ENCODE measurements at regions not wholly inside any gene's neighbourhood (a gene's known extent, or its start where the extent isn't known, plus 50 kb on each side); places are given as distances from the start of the nearest gene placed in this dataset.

- Histone ChIP-seq H3K27me3 (replicated peaks) (peaks cover 29% of the 10 kb centered on the region), H3K4me3 (no peak overlapping the region), H3K4me1 (replicated peaks) (no peaks in the 10 kb centered on the region), H3K27ac (no peak overlapping the region), H3K9me3 (replicated peaks) (no peaks in the 10 kb centered on the region), H3K36me3 (no peaks in the 10 kb centered on the region)
- no peak for DNase-seq (ENCODE audit: low read depth in 1 of 2, low spot score in 2 of 2)
Measured at GRCh38 chr12:111073370-111073769, 153.0 kb upstream of the MYL2 start.

GRCh38 chr12:111072299-111072698, 151.9 kb upstream of the MYL2 start:
- DNase-seq (ENCODE audit: low read depth in 1 of 2, low spot score in 2 of 2), result no peak
- no peak overlapping the region for H3K4me3 ChIP-seq
- peaks cover 25% of the 10 kb centered on the region for H3K27me3 ChIP-seq (replicated peaks)
- H3K27ac ChIP-seq, result no peak overlapping the region
- H3K36me3 ChIP-seq, result no peaks in the 10 kb centered on the region
- no peaks in the 10 kb centered on the region for H3K4me1 ChIP-seq (replicated peaks)
- no peaks in the 10 kb centered on the region for H3K9me3 ChIP-seq (replicated peaks)

GRCh38 chr12:111069886-111070285, 149.5 kb upstream of the MYL2 start:
- peaks cover 6% of the 10 kb centered on the region for H3K27me3 ChIP-seq (replicated peaks)
- H3K4me1 ChIP-seq (replicated peaks), result no peaks in the 10 kb centered on the region
- no peak for DNase-seq (ENCODE audit: low read depth in 1 of 2, low spot score in 2 of 2)
- H3K9me3 ChIP-seq (replicated peaks), result no peaks in the 10 kb centered on the region
- H3K27ac ChIP-seq, result no peak overlapping the region
- no peak overlapping the region for H3K4me3 ChIP-seq
- H3K36me3 ChIP-seq, result no peaks in the 10 kb centered on the region

DNA sequence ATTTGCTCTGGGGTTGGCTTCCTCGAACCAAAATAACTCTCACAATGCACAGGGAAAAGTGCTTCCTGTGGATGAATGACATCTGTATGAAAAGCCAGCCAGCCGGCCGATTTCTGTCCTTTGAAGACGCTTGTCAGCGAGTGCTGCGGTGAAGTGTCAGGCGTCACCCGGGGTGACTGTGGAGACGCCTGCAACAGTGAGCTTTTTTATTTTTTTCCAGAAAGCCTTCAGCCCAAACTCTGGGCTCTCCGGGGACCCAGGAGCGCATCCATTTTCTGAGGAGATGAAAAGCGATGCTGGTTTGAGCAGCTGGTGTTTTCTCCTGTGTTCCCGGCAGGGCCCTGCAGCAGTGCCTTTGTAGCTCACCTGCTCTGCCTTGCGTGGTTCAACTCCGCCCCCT, 147.9 kb upstream of the MYL2 start:
- H3K9me3 ChIP-seq (replicated peaks), result no peaks in the 10 kb centered on the region
- H3K4me3 ChIP-seq, result no peak overlapping the region
- H3K36me3 ChIP-seq, result no peaks in the 10 kb centered on the region
- DNase-seq (ENCODE audit: low read depth in 1 of 2, low spot score in 2 of 2), result no peak
- H3K27me3 ChIP-seq (replicated peaks), result peaks cover 6% of the 10 kb centered on the region
- no peak overlapping the region for H3K27ac ChIP-seq
- H3K4me1 ChIP-seq (replicated peaks), result no peaks in the 10 kb centered on the region

DNA sequence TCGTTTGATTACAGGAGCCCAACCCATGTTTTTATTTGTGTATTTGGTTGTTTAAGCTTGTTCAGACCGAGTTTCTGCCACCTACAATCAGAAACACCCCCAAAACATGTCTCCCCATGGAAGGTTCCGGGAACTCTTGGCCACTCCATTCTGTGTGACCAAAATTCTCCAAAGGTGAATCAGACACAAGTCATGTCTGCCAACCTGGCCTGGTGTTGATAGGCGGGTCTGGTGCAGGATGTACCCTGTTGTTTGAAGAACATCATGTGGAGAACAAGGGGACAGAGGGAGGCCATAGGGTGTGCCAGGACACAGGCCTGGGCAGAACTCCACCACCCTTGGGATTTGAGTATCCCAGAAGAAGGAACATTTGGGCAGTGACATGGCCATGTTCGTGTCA, 147.1 kb upstream of the MYL2 start:
- no peak overlapping the region for H3K27ac ChIP-seq
- DNase-seq (ENCODE audit: low read depth in 1 of 2, low spot score in 2 of 2), result no peak
- no peak overlapping the region for H3K4me3 ChIP-seq
- H3K9me3 ChIP-seq (replicated peaks), result no peaks in the 10 kb centered on the region
- no peaks in the 10 kb centered on the region for H3K4me1 ChIP-seq (replicated peaks)
- no peaks in the 10 kb centered on the region for H3K36me3 ChIP-seq
- peaks cover 6% of the 10 kb centered on the region for H3K27me3 ChIP-seq (replicated peaks)

DNA sequence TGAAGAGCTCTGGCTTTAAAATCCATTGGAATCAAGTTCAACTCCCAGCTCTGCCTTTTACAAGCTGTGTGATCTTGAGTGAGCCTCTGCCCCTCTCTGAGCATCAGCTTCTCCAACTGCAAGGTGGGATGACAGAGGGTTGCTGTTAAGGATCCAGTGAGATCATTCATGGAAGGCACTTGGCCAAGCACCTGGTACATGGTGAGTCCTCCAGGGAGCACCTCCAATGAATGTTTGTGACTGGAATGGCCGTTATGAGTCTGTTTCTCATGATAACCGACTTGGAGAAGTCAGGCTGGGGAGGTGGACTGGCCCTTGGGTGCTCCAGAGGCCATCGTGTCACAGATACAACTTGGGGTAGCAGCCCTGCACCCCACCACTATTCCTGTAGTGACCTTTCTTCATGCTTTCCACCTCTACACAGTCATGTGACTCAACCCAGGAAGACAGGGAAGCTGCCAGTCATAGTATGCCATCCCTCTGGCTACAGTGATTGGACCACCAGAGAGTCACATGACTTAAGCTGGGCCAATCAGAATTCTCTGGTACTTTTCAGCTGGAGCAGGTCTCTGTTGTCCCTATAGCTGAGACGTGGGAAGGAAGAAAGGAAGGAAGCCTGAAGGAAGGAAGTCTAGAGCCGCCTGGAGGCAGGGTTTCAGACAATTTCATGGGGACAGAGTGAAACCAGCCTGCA, 146.5 kb upstream of the MYL2 start:
- Histone ChIP-seq H3K36me3 (no peaks in the 10 kb centered on the region), H3K27ac (no peak overlapping the region), H3K9me3 (replicated peaks) (no peaks in the 10 kb centered on the region), H3K4me1 (replicated peaks) (no peaks in the 10 kb centered on the region), H3K4me3 (no peak overlapping the region), H3K27me3 (replicated peaks) (peaks cover 6% of the 10 kb centered on the region)
- DNase-seq (ENCODE audit: low read depth in 1 of 2, low spot score in 2 of 2), result no peak

GRCh38 chr12:111064982-111065381, 144.6 kb upstream of the MYL2 start:
- Histone ChIP-seq H3K9me3 (replicated peaks) (no peaks in the 10 kb centered on the region), H3K4me3 (no peak overlapping the region), H3K4me1 (replicated peaks) (no peaks in the 10 kb centered on the region), H3K27ac (no peak overlapping the region), H3K27me3 (replicated peaks) (no peaks in the 10 kb centered on the region; the same call in 1 of the 2 replicates), H3K36me3 (no peaks in the 10 kb centered on the region)
- no peak for DNase-seq (ENCODE audit: low read depth in 1 of 2, low spot score in 2 of 2)

GRCh38 chr12:111064154-111064553, 143.8 kb upstream of the MYL2 start:
- Histone ChIP-seq H3K4me3 (no peak overlapping the region), H3K27ac (no peak overlapping the region), H3K4me1 (replicated peaks) (no peaks in the 10 kb centered on the region), H3K27me3 (replicated peaks) (no peaks in the 10 kb centered on the region; the same call in 1 of the 2 replicates), H3K36me3 (no peaks in the 10 kb centered on the region), H3K9me3 (replicated peaks) (no peaks in the 10 kb centered on the region)
- DNase-seq (ENCODE audit: low read depth in 1 of 2, low spot score in 2 of 2), result no peak

GRCh38 chr12:111063295-111064026, 143.1 kb upstream of the MYL2 start:
- no peak for DNase-seq (ENCODE audit: low read depth in 1 of 2, low spot score in 2 of 2)

DNA sequence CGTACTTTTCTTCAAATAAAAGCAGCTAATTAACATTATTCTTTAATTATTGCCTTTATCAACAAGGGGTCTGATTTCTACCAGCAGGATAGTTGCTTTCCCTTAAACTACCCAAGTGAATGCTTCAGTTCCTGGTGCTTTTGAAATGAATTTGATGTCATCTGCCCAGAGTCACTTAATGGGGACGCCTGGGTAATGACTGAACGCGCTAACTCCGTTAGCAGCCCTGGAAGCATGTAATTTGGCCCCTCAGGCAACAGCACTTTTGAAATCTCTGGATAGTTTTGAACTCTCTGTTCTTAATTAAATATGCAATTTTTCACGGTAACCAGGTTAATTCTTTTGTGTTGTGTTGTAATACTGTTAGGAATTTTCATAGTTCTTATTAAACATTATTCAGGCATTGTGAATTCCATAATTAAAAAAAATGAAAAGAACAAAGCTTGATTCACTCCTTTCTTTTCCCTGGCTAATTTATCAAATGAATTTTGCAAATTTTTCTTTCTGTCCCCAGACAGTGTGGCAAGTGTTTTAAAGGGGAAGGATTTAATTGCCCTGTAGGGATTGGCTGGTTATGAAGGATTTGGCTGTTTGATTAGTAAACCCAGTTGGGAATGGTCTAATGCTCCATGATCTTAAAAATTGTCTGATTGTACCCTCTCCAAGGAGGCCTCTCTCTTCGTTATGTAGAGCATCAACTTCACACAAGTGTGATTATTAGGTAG, 137.5 kb upstream of the MYL2 start:
- no peaks in the 10 kb centered on the region for H3K9me3 ChIP-seq (replicated peaks)
- no peaks in the 10 kb centered on the region; the same call in 1 of the 2 replicates for H3K27me3 ChIP-seq (replicated peaks)
- H3K4me3 ChIP-seq, result no peak overlapping the region
- no peaks in the 10 kb centered on the region for H3K4me1 ChIP-seq (replicated peaks)
- no peak for DNase-seq (ENCODE audit: low read depth in 1 of 2, low spot score in 2 of 2)
- no peaks in the 10 kb centered on the region for H3K36me3 ChIP-seq
- H3K27ac ChIP-seq, result no peak overlapping the region

More at GRCh38 chr12:111063295-111064026, 143.1 kb upstream of the MYL2 start:
- H3K4me1 ChIP-seq (replicated peaks), result no peaks in the 10 kb centered on the region
- no peak overlapping the region for H3K27ac ChIP-seq
- no peaks in the 10 kb centered on the region for H3K36me3 ChIP-seq
- no peaks in the 10 kb centered on the region for H3K9me3 ChIP-seq (replicated peaks)
- no peak overlapping the region for H3K4me3 ChIP-seq
- no peaks in the 10 kb centered on the region; the same call in 1 of the 2 replicates for H3K27me3 ChIP-seq (replicated peaks)

DNA sequence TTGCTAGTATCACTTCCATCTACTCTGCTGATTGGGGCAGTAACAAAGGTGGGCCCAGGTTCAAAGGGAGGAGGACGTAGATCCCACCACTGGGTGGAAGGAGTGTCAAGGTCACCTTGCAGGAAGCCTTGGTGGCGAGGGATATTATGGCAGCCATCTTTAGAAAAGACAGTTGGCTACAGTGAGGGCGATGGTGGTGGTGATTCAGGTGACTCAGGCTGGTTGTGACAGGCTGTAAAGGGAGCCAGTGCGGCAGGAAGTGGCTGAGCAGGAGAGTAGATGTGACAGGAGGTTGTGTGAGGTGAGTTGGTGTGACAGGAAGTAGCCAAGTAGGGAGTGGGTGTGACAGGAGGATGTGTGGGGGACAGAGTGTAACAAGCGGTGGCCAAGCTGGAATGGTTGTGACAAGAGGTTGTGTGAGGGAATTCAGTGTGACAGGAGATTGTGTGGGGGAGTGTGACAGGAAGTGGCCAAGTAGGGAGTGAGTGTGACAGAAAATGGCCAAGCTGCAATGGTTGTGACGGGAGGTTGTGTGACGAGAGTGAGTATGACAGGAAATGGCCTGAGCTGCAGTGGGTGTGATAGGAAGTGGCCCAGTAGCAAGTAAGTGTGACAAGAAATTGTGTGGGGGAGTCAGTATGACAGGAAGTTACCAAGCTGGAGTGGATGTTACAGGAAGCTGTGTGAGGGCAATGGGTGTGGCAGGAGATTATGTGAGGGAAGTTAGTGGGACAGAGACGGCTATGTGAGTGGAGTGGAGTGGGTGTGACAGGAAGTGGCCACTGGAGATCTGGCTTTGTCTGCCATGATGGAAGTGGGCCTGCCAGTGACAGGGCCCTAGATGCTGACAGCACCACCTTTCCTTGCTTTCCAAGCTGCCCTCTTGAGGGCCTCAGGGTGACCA, 136.5 kb upstream of the MYL2 start:
- no peak for DNase-seq (ENCODE audit: low read depth in 1 of 2, low spot score in 2 of 2)
- Histone ChIP-seq H3K4me1 (replicated peaks) (no peaks in the 10 kb centered on the region), H3K4me3 (no peak overlapping the region), H3K27me3 (replicated peaks) (no peaks in the 10 kb centered on the region; the same call in 1 of the 2 replicates), H3K36me3 (no peaks in the 10 kb centered on the region), H3K9me3 (replicated peaks) (no peaks in the 10 kb centered on the region), H3K27ac (no peak overlapping the region)

- Histone ChIP-seq H3K27ac (no peak overlapping the region), H3K9me3 (replicated peaks) (no peaks in the 10 kb centered on the region), H3K36me3 (no peaks in the 10 kb centered on the region), H3K4me1 (replicated peaks) (no peaks in the 10 kb centered on the region), H3K4me3 (no peak overlapping the region), H3K27me3 (replicated peaks) (no peaks in the 10 kb centered on the region; the same call in 1 of the 2 replicates)
- DNase-seq (ENCODE audit: low read depth in 1 of 2, low spot score in 2 of 2), result no peak
Measured at GRCh38 chr12:111055181-111055880, 135.0 kb upstream of the MYL2 start.

DNA sequence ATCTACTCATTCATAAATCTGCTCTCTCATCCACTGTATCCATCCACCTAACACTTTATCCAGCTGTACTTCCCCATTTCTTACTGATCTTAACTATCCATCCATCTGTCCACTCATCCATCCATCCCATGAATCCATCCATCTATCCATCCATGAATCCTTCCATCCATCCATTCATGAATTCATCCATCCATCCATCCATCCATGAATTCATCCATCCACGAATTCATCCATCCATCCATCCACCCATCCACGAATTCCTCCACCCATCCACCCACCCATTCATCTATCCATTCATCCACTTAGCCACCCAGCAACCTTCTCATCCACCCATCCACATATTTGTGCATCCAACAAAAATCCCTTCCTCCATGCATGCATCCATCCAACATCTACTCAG, 128.6 kb upstream of the MYL2 start:
- Histone ChIP-seq H3K36me3 (no peaks in the 10 kb centered on the region), H3K27ac (no peak overlapping the region), H3K4me3 (no peak overlapping the region), H3K27me3 (replicated peaks) (peaks cover 8% of the 10 kb centered on the region; the same call in 1 of the 2 replicates), H3K9me3 (replicated peaks) (no peaks in the 10 kb centered on the region), H3K4me1 (replicated peaks) (no peaks in the 10 kb centered on the region)
- DNase-seq (ENCODE audit: low read depth in 1 of 2, low spot score in 2 of 2), result no peak

Data from SJSA1 (cell line).